ENCODE measurements at regions not wholly inside any gene's neighbourhood (a gene's known extent, or its start where the extent isn't known, plus 50 kb on each side); places are given as distances from the start of the nearest gene placed in this dataset.

GRCh38 chr5:78720227-78720985 is 71.8 kb upstream of the LHFPL2 start:
- TF ChIP-seq, protein P1, sequence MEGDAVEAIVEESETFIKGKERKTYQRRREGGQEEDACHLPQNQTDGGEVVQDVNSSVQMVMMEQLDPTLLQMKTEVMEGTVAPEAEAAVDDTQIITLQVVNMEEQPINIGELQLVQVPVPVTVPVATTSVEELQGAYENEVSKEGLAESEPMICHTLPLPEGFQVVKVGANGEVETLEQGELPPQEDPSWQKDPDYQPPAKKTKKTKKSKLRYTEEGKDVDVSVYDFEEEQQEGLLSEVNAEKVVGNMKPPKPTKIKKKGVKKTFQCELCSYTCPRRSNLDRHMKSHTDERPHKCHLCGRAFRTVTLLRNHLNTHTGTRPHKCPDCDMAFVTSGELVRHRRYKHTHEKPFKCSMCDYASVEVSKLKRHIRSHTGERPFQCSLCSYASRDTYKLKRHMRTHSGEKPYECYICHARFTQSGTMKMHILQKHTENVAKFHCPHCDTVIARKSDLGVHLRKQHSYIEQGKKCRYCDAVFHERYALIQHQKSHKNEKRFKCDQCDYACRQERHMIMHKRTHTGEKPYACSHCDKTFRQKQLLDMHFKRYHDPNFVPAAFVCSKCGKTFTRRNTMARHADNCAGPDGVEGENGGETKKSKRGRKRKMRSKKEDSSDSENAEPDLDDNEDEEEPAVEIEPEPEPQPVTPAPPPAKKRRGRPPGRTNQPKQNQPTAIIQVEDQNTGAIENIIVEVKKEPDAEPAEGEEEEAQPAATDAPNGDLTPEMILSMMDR (IDR thresholded peaks at IDR 0.05; ENCODE audit: low read depth, low read length): no peak
- no peak for TF ChIP-seq POLR2A (IDR thresholded peaks at IDR 0.05; ENCODE audit: extremely low read depth, insufficient read length)
